Transverse colon (tissue), 3 donors: ENCODE measurements at regions not wholly inside any gene's neighbourhood (a gene's known extent, or its start where the extent isn't known, plus 50 kb on each side); places are given as distances from the start of the nearest gene placed in this dataset.

ENCODE experiments used
- CTCF ChIP-seq, 5 experiments: fragments of 200-600 bp in 3 of 5; fragments of 450-650 bp in 2 of 5; sonication (generic) in 3 of 5; IDR thresholded peaks; 1 replicate in 2 of 5; 2 replicates in 3 of 5; pipeline ENCODE4 v1.5.1; 2016 to 2017; ENCODE audit warnings: antibody characterized with exemption in 5 of 5, inconsistent platforms in 3 of 5, mild to moderate bottlenecking in 2 of 5, moderate library complexity in 1 of 5
- POLR2A ChIP-seq: fragments of 450-650 bp; IDR thresholded peaks from one replicate; pipeline ENCODE4 v1.6.1; 2016; ENCODE audit warnings: antibody characterized with exemption, mild to moderate bottlenecking, moderate library complexity

GRCh38 chr9:107190936-107191290 lies 92.2 kb upstream of the RAD23B start:
- no peak for TF ChIP-seq POLR2A
- no peak for TF ChIP-seq CTCF (IDR thresholded peaks at IDR 0.05)
